H1 (cell line): ENCODE measurements at regions not wholly inside any gene's neighbourhood (a gene's known extent, or its start where the extent isn't known, plus 50 kb on each side); places are given as distances from the start of the nearest gene placed in this dataset.

Experiments used
- CTCF ChIA-PET: fragments of 300-600 bp; sonication (Branson Sonifier 250); formaldehyde crosslinking; loops from one replicate; lab custom pipeline; 2021; ENCODE audit not compliant: partially characterized antibody; lab: Charles Lee
- POLR2A ChIA-PET: fragments of 300-600 bp; sonication (Branson Sonifier 250); formaldehyde crosslinking; loops from one replicate; lab custom pipeline; 2021; ENCODE audit warnings: inconsistent platforms; ENCODE audit not compliant: partially characterized antibody; lab: Charles Lee
- DNase-seq, 2 experiments: peaks; one replicate each; pipeline versions ENCODE4 v3.0.0 to v3.0.0-alpha.2; 2010 to 2022; ENCODE audit warnings: low spot score in 2 of 2, low read depth in 1 of 2, mixed read lengths in 1 of 2
- FAIRE-seq: peaks from 2 replicates; lab custom pipeline; 2011; peaks lifted over from hg19 to GRCh38; lab: Jason Lieb, UNC
- H2AFZ ChIP-seq: 2 replicates; pipeline ENCODE4 v1.8.1; 2012; ENCODE audit warnings: low read length, inconsistent platforms
- H2AK5ac ChIP-seq: 2 replicates; pipeline ENCODE4 v1.6.1; 2013; ENCODE audit warnings: low read depth, low read length
- H2BK120ac ChIP-seq: replicated peaks from 2 replicates; pipeline ENCODE3; 2013; ENCODE audit warnings: low read depth, low read length, inconsistent platforms
- H2BK12ac ChIP-seq: 2 replicates; pipeline ENCODE4 v1.6.1; 2013; ENCODE audit warnings: low read depth, low read length
- H2BK15ac ChIP-seq: 2 replicates; pipeline ENCODE4 v1.6.1; 2013; ENCODE audit warnings: low read length
- H2BK20ac ChIP-seq: 2 replicates; pipeline ENCODE4 v1.6.1; 2013; ENCODE audit warnings: low read length
- H2BK5ac ChIP-seq: 2 replicates; pipeline ENCODE4 v1.6.1; 2013; ENCODE audit warnings: low read depth, low read length
- H3K14ac ChIP-seq: 2 replicates; pipeline ENCODE4 v1.6.1; 2013; ENCODE audit warnings: inconsistent platforms; ENCODE audit not compliant: insufficient read length
- H3K18ac ChIP-seq: 2 replicates; pipeline ENCODE4 v1.6.1; 2013; ENCODE audit warnings: low read length; ENCODE audit errors: extremely low read depth
- H3K23ac ChIP-seq: 2 replicates; pipeline ENCODE4 v1.6.1; 2013; ENCODE audit warnings: inconsistent platforms; ENCODE audit not compliant: insufficient read length
- H3K23me2 ChIP-seq: 2 replicates; pipeline ENCODE4 v1.6.1; 2013; ENCODE audit warnings: low read depth, low read length
- H3K27ac ChIP-seq: 2 replicates; pipeline ENCODE4 v1.6.1; 2011; ENCODE audit warnings: low read depth, low read length, inconsistent platforms
- H3K27me3 ChIP-seq, 4 experiments: replicated peaks in 1 of 4; 1 replicate in 1 of 4; 2 replicates in 3 of 4; pipeline versions ENCODE4 v1.6.1 to v1.8.1; 2011 to 2013; ENCODE audit warnings: low read length in 3 of 4, mild to moderate bottlenecking in 3 of 4, inconsistent platforms in 2 of 4, mixed read lengths in 2 of 4, moderate library complexity in 1 of 4; ENCODE audit not compliant: control insufficient read depth in 3 of 4, insufficient read depth in 3 of 4; ENCODE audit errors: extremely low read depth in 1 of 4
- H3K36me3 ChIP-seq, 4 experiments: 2 replicates each; pipeline versions ENCODE4 v1.6.1 to v1.8.1; 2011 to 2013; ENCODE audit warnings: mild to moderate bottlenecking in 4 of 4, low read length in 3 of 4, moderate library complexity in 2 of 4, control low read depth in 1 of 4, inconsistent platforms in 1 of 4; ENCODE audit not compliant: insufficient read depth in 4 of 4, control insufficient read depth in 2 of 4
- H3K4ac ChIP-seq: replicated peaks from 2 replicates; pipeline ENCODE3; 2013; ENCODE audit warnings: low read length, low read depth, mixed read lengths, inconsistent platforms; ENCODE audit not compliant: insufficient read length
- H3K4me1 ChIP-seq, 4 experiments: replicated peaks in 1 of 4; 1 replicate in 1 of 4; 2 replicates in 3 of 4; pipeline versions ENCODE4 v1.6.1 to v1.8.1; 2011 to 2013; ENCODE audit warnings: low read length in 3 of 4, inconsistent platforms in 2 of 4, mixed read lengths in 1 of 4; ENCODE audit not compliant: insufficient read depth in 4 of 4, control insufficient read depth in 3 of 4
- H3K4me2 ChIP-seq, 2 experiments: 2 replicates each; pipeline versions ENCODE4 v1.6.1 to v1.8.1; 2011 to 2013; ENCODE audit warnings: low read depth in 2 of 2, low read length in 2 of 2, control low read depth in 1 of 2, inconsistent platforms in 1 of 2, mild to moderate bottlenecking in 1 of 2; ENCODE audit not compliant: insufficient read depth in 1 of 2
- H3K4me3 ChIP-seq, 4 experiments: fragments of 200-600, 300-600 bp in 1 of 4; sonication (generic), shearing (Covaris generic), sonication (Bioruptor Twin) in 1 of 4; 2 replicates each; pipeline versions ENCODE4 v1.5.1 to v1.8.1; 2011 to 2016; ENCODE audit warnings: low read length in 4 of 4, low read depth in 3 of 4, control low read depth in 2 of 4, inconsistent platforms in 2 of 4, mild to moderate bottlenecking in 2 of 4, mixed read lengths in 1 of 4, moderate library complexity in 1 of 4; ENCODE audit not compliant: insufficient read depth in 2 of 4; ENCODE audit errors: extremely low read depth in 1 of 4
- H3K56ac ChIP-seq: replicated peaks from 2 replicates; pipeline ENCODE3; 2013; ENCODE audit warnings: low read depth, mild to moderate bottlenecking, mixed read lengths, low read length, inconsistent platforms; ENCODE audit not compliant: insufficient read length
- H3K79me1 ChIP-seq: 2 replicates; pipeline ENCODE4 v1.6.1; 2013; ENCODE audit warnings: low read depth, low read length, control low read depth
- H3K79me2 ChIP-seq, 2 experiments: 2 replicates each; pipeline versions ENCODE4 v1.6.1 to v1.8.1; 2012 to 2013; ENCODE audit warnings: low read length in 2 of 2, mild to moderate bottlenecking in 2 of 2, inconsistent platforms in 1 of 2; ENCODE audit not compliant: insufficient read depth in 2 of 2, control insufficient read depth in 1 of 2
- H3K9ac ChIP-seq, 4 experiments: replicated peaks in 1 of 4; 1 replicate in 1 of 4; 2 replicates in 3 of 4; pipeline versions ENCODE4 v1.6.1 to v1.8.1; 2011 to 2013; ENCODE audit warnings: low read depth in 3 of 4, low read length in 3 of 4, control low read depth in 2 of 4, mild to moderate bottlenecking in 2 of 4, moderate library complexity in 2 of 4, inconsistent platforms in 1 of 4; ENCODE audit errors: extremely low read depth in 1 of 4
- H3K9me3 ChIP-seq, 2 experiments: 2 replicates each; pipeline versions ENCODE4 v1.6.1 to v1.8.1; 2012 to 2013; ENCODE audit warnings: mild to moderate bottlenecking in 2 of 2, moderate library complexity in 2 of 2, control low read depth in 1 of 2, inconsistent platforms in 1 of 2, low read depth in 1 of 2, low read length in 1 of 2, mixed read lengths in 1 of 2; ENCODE audit not compliant: insufficient read depth in 2 of 2
- H4K20me1 ChIP-seq, 2 experiments: replicated peaks in 1 of 2; 2 replicates each; pipeline versions ENCODE3 to v1.8.1; 2011 to 2013; ENCODE audit warnings: inconsistent platforms in 2 of 2, low read length in 2 of 2, mild to moderate bottlenecking in 1 of 2; ENCODE audit not compliant: insufficient read depth in 2 of 2, control insufficient read depth in 1 of 2
- H4K5ac ChIP-seq: 2 replicates; pipeline ENCODE4 v1.6.1; 2013; ENCODE audit warnings: low read length, low read depth, mixed read lengths, inconsistent platforms; ENCODE audit not compliant: insufficient read length
- H4K8ac ChIP-seq: 2 replicates; pipeline ENCODE4 v1.8.0; 2013; ENCODE audit warnings: mild to moderate bottlenecking, moderate library complexity, low read length, inconsistent platforms; ENCODE audit not compliant: insufficient read depth; ENCODE audit errors: extremely low read depth
- H4K91ac ChIP-seq: replicated peaks from 2 replicates; pipeline ENCODE3; 2013; ENCODE audit warnings: low read length, mixed read lengths, inconsistent platforms; ENCODE audit not compliant: insufficient read length
- CHD7 ChIP-seq: fragments of 300-600 bp; sonication (generic); IDR thresholded peaks from 2 replicates; pipeline ENCODE4 v1.7.1; 2012; ENCODE audit warnings: low read length, moderate library complexity, mild to moderate bottlenecking, inconsistent platforms; ENCODE audit not compliant: insufficient replicate concordance
- KDM4A ChIP-seq: IDR thresholded peaks from one replicate; pipeline ENCODE4 v1.7.1; 2012; ENCODE audit warnings: low read depth, mild to moderate bottlenecking, moderate library complexity, low read length, inconsistent platforms; ENCODE audit not compliant: severe bottlenecking

- H4K5ac ChIP-seq, result no peak overlapping the region
- no peak overlapping the region for H3K9ac ChIP-seq
- H2BK120ac ChIP-seq, result no peak overlapping the region
- no peak overlapping the region for H3K23ac ChIP-seq
- 0 out of 4 replicates have a peak, but pooled peaks cover 0 to 2% of the 10 kb centered on the region in 2 experiments for H3K9me3 ChIP-seq
- FAIRE-seq, result no peak
- no peak overlapping the region for H3K27ac ChIP-seq
- no peak overlapping the region for H2BK5ac ChIP-seq
- no peak overlapping the region for H2BK12ac ChIP-seq
- H3K4me1 ChIP-seq, result no peaks in the 10 kb centered on the region; a peak in 1 of 7 replicates
- no peak overlapping the region for H3K18ac ChIP-seq
- H2BK20ac ChIP-seq, result no peak overlapping the region
- no peak overlapping the region for H3K4me3 ChIP-seq
- ChIA-PET CTCF (interaction anchor here (0.5 to 3.2 kb wide), 39 partner anchors 8 to 480 kb away, joined by 3 to 39 read pairs (median 5); no protein-coding TSS in a partner anchor), POLR2A (no interaction called here)
- no peak overlapping the region for H3K14ac ChIP-seq
- no peak overlapping the region for H4K8ac ChIP-seq
- no peaks in the 10 kb centered on the region for H3K36me3 ChIP-seq
- H3K79me2 ChIP-seq, result no peaks in the 10 kb centered on the region
- no peaks in the 10 kb centered on the region for H4K20me1 ChIP-seq
- no peak overlapping the region for H3K4me2 ChIP-seq
- H2AFZ ChIP-seq, result no peak overlapping the region
- H3K56ac ChIP-seq, result no peak overlapping the region
- H3K4ac ChIP-seq, result no peak overlapping the region
- no peaks in the 10 kb centered on the region for H3K23me2 ChIP-seq
- no peak overlapping the region for H2BK15ac ChIP-seq
- H3K27me3 ChIP-seq, result no peaks in the 10 kb centered on the region
- no peak overlapping the region for H4K91ac ChIP-seq
- H2AK5ac ChIP-seq, result no peak overlapping the region
- no peaks in the 10 kb centered on the region for H3K79me1 ChIP-seq
- no peak for DNase-seq
- no peak for TF ChIP-seq KDM4A
- no peak for TF ChIP-seq CHD7
Observed at GRCh38 chr4:108493596-108493931, 126.8 kb upstream of the RPL34 start.
